GM19395 (cell line): ENCODE measurements at regions not wholly inside any gene's neighbourhood (a gene's known extent, or its start where the extent isn't known, plus 50 kb on each side); places are given as distances from the start of the nearest gene placed in this dataset.
"Not testable (repeated sequence)": the region's sequence is repeated elsewhere in the genome, so short reads cannot be mapped to it uniquely, and the experiment has no call there.

Source experiments
- ATAC-seq: cut with Tn5 transposase; IDR thresholded peaks from one replicate; pipeline ENCODE4 v1.9.1; 2021; ENCODE audit warnings: mild to moderate bottlenecking, moderate library complexity; ENCODE audit not compliant: unreplicated experiment

DNA sequence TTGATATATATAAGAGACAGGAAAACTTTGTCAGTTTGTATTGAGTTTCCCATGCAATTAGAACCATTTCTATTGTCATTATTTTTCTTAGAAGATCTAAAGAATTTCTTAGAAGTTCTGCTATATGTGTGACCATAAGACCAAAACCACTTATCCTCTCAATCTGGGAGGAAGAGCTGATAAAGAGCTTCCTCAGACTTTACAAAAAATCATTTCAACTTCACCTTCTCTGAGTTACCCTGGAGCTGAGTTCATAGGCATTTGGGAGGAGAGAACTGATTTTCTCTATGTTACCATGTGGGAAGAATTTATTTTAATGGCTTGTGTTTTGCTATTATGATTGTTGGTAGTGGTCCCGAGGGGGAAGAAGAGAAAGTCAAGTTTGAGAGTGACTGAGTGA, 329.3 kb downstream of the GPD2 start:
- ATAC-seq, result no peak

DNA sequence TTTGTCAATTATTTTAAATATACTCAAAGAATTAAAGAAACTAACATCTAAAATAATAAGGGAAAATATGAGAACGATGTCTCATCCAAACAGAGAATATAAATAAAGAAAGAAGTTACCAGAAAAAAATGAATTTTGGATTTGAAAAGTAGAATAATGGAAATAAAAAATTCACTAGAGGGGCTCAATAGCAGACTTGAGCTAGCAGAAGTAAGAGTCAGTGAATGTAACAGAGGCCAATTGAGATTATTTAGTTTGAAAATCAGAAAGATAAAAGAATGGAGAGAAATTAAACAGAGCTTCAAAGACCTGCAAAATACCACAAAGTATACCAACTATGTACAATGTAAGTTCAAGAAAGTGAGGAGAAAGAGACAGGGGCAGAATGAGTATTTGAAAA, 333.6 kb downstream of the GPD2 start:
- ATAC-seq, result no peak

DNA sequence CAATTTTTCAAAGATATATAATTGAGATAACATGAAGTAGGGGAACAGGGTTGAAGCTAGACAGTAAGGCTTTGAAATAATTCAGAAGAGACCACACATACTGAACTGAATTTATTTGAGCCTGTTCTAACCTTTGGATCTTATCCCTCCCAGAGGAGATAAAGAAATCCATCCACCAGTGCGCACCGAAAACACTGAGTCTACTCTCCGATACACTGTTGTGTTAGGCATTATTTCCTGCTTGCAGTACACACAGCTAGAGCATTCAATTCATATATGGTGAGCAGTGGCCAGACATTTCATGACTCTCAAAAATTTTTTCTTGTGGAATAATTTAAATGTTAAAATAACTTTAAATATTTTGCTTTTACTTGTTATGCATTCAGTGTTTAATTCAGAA, 342.7 kb downstream of the GPD2 start:
- ATAC-seq, result no peak

DNA sequence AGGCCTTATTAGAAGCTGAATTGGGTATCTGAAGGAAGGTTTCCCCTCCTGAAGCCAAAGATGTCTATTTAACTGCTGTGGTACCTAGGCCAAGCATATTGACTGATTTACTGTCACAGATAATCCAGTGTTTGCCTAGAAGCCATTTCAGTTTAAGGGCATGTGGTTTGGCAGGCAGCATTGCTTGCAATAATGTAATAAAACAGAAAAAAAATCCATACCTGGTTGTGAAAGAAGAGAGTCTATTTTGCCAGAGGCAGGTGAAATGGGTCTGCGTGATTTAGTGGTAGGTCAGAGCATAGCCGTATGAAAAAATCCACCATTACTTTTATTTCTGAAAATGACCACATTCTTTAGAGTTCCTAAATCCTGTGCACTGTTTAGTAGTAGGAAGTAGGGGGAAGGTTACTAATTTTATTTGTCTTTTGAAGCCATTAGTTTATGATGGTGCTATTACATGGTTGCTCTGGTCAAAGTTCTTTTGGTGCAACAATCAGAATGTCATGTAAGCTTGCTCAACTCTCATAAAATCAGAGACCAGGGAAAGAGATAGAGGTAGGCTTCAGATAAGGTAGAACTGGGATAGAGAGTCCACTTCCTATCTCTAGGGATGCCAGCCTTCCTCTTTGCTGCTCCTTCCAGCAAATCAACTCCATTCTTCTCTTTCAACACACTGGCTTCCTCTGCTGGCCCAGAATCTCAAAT, 343.4 kb downstream of the GPD2 start:
- no peak for ATAC-seq

DNA sequence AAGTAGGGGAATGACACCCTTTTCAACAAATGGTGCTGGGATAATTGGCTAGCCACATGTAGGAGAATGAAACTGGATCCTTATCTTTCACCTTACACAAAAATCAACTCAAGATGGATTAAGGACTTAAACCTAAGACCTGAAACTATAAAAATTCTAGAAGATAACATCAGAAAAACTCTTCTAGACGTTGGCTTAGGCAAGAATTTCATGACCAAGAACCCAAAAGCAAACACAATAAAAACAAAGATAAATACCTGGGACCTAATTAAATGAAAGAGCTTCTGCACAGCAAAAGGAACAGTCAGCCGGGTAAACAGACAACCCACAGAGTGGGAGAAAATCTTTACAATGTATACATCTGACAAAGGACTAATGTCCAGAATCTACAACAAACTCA, 345.5 kb downstream of the GPD2 start:
- not testable (repeated sequence) for ATAC-seq

DNA sequence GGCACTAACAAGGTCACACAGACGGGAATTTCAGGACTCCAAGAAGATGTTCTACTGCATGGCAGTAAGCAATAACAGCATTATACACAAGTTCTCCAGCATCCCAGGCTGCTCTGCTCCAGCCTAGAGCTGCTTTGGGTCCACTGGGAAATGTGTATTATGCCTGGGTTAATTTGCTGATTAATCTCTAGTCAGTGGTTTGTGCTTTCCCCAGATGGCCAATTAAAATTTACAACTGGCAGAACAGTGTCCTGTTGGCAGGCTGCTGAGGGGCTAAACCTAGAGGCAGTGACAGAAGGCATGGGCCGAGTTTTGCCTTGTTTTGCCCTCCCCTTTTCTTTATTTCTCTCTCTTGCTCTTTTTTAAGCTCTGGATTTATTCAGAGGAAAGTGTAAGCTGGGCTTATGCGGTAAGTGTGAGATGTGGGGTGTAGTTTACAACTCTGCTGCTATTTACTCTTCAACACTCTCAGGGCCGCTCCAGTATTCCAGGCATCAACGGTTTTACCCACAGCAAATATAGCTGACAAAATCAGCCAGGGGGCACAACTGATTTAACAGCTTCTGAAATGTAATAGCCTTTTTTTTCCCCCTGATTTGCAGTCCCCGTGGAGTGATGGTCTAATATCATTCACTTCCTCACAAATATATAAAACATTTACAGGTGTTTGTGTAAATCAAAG, 348.0 kb downstream of the GPD2 start:
- no peak for ATAC-seq

DNA sequence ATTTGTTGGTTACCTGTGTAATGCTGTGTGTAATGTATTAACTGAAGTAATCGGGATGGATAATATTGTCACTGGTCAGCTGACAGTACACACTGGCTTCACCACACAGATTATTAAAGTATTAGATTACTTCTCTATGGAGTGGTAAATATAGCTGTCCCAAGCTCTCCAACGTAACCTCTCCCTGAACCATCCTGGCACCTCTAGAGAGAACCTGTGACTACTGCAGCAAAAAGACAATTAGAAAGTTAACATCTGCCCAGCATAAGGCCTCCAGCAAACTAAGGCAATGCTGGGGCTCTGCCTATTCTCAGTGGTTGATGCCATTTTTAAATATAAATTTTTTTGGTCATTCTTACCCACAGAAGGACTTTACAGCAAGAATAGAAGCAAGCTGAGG, 351.3 kb downstream of the GPD2 start:
- ATAC-seq, result no peak

DNA sequence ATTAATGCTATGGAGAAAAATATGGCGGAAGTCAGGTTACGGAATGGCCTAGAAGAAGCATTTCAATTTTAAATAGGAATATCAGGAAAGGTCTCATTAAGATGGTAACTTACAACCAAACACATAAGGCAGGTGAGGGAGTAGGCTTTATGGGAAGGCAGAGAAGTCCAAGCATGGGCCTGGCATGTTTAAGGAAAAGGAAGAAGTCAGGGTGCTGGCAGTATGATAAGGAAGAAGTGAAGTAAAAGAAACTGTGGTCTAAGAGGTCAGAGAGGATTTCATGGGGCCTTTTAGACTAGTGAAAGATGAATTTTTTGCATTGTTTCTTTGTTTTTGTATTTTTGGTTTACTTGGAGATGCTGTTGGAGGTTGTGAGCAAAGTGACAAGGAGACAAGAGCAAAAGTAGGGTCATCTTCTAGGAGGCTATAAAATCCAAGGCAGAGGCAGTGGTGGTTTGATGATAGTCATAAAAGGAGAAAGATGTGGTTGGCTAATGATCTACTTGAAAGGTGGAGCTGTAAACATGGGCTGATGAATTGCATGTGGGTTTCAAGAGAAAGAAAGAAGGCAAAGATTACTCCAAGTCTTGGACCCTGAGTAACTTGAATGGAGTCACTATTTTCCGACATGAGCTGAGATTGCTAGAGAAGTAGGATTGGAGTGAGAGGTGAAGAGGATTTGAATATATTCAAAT, 354.3 kb downstream of the GPD2 start:
- no peak for ATAC-seq

DNA sequence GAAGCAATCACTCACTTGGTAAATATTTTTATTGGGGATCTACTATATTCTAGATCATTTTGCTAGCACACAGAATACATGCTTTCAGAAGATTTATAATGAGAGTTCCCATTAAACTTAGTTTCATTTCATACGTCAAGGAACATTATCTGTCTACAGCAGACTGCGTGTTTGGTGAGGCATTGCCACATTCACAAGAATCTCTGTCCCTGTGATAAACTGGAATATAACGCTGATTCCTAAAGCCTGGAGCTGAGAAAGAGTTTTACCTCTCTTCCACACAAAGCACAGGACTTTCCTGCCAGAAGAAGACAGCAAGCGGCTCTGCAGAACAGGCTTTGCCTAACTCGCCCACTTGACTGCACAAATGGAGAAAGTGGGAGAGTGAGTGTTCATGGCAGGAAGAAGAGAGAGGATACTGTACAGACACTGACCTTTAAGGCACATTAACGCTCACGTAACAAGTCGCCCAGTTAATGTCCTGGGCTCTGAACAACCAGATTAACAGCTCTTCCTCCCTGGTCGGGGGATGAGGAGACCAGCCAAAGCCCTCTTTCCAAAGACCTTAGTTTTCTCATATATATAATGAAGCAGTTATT, 356.2 kb downstream of the GPD2 start:
- ATAC-seq, result no peak

DNA sequence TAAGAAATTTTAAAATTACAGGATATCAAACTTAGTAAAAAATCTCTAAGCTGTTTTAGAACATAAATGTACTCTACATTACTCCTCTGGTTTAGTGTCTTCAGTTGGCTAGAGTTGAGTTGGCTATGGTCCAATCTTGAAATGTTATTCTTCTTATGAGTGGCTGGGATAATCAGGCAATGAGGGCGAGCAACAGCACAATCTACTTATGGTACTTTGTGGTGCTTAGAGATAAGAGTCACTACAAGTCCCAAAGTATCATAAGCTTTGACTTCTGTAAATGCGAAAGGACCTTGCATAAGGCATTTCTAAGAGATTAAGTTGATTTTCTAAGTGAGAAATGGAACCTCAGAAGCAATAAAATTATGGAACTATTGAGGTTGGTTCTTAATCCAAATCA, 361.7 kb downstream of the GPD2 start:
- ATAC-seq, result no peak

DNA sequence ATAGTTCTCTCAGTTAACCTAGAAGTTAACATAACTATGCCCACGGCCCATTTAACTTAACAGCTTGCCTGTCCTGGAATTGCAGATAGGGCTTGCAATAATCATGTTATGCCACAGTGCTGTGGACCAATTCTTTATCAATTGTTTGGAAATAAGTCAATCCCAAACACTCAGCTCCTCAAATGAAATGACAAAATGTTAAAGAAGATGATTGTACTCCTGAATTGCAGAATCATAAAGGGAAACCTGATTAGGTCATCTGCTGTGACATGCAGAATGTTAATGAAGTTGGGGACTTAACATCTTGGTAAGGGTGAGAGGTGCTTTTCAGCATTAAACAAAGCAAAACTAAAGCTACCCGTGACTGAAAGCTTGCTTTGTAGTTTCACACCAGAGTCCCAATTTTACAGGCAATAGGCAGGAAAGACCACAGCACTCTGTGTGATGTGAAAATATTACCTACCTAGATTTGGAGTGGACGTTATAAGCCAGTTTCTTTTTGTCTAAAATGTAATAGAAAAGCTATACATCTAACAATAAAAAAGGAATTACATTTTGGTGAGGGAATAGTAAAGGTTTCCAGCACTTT, 364.0 kb downstream of the GPD2 start:
- ATAC-seq, result no peak

DNA sequence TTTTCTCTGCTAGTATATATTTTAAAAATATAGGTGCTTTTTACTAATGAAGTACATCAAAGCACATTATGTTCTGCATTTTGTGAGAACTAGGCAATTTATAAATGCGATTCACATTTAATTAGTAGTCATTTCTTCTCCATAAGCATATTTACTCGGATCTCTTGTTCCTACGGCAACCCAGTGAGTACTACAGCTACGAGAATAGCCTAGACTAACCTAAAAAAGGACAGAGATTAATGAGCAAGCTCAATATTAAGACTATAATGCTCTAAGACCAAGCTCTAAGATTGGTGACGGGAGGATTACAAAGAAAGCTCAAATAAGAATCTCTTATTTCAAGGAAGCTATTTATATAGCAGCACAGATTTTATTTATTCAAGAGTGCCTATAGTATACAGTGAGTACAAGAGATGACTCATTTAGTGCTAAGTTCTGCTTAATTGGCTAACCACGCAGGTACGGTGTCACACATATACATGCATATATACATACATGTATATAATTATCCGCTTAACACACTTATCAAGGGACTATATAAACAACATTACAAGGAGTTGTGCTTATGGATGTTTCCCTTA, 364.7 kb downstream of the GPD2 start:
- ATAC-seq, result no peak

DNA sequence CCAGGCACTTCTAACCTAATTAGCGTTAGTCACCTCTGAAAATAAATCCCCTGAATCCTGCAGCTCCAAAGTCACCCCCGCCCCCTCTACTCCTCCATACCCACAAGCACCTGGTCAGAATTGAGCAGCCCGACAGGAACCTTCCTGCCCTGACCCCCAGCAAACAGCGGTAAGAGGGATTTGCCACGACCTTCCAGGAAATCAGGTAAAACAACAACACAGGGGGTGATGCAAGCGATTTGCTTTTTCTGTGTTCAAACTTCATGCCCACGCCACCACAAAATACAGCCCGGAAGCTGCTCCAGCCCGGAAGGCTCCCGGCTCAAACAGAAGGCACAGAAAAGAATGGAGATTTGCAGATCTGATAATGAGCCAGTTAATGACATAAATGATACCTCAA, 367.1 kb downstream of the GPD2 start:
- no peak for ATAC-seq

DNA sequence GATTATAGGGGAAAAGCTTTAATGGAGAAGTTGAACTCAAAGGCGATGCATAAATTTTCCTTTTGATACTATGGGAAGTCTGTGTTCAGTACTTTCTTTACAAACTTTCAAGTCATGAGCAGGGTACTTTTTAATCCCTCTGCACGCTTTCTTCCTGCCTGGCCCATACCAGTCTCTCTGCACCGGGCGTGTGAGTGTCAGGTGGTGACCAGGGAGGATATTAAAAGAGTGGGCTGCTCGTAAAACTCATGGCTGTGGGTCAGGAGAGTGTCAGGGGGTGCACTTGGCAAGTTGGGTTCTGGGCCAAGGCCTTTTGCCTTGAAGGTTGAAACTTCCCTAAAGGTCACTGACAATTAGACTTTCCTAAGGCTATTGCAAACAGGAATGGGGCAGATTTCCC, 367.8 kb downstream of the GPD2 start:
- ATAC-seq, result no peak

DNA sequence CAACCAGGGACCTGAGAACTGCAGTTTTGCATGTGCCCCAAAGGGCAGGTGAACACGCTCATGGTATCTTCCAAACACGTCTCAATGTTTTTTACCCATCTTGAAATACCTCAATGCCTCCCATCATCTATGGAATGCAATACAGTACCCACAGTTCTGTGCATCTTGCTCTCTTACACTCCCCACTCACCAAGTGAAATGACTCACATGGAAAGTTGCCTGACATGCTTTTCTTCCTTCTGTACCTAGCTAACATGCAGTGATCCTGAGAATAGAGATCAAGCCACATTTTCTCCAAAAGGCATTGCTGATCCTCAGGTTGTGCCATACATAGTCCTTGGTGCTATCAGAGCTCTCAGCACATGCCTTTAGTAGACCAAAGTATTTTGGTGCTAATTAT, 373.9 kb downstream of the GPD2 start:
- no peak for ATAC-seq

DNA sequence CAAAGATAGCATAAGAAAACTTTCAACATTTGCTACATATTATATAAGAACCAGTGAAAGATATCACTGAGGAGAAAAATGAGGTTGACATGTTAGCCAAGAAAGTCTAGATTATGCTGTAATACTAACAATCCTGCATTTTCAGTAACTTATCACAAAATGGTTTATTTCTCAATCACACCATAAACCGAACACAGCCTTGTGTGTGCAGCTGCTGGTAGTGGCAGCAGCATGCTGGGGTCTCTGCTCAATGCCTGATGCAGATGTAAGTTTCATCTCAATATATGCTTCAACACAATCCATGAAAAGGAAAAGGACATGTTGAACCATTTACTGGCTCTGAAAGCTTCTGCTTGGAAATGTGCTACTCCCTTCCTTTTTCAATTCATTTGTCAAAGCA, 376.3 kb downstream of the GPD2 start:
- no peak for ATAC-seq

DNA sequence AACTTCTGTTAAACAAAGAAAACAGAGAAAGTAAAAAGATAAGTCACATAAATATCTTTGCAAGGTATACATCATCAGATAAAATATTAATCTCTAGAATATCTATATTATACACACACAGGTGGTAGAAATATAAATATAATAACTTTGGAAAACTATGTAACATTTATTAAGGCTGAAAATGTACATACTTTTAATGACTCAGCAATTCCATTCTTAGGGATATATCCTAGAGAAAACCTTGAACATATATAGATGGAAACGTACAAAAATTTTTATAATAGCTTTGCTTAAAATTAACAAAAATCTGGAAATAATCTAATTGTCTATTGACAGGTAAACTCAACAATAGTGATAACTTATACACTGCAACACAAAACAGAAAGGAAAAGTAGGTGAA, 381.3 kb downstream of the GPD2 start:
- ATAC-seq, result no peak

DNA sequence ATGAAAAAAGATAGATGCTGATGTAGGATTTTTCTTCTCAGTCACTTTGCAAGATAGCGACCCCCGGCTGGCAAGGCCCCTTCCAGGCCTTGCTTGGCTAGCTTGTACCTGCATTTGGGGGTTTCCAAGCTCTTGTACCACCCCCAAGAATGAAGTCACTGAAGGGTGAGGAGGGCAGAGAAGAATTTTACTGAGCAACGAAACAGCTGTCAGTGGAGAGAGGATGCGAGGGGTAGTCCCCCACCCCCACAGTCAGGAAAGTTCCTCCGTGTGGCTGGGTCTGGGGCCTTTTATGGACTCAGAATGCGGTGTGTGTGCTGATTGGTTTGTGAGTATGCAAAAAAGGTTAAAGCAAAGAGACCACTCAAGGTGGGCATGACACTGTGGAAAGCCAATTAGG, 382.0 kb downstream of the GPD2 start:
- no peak for ATAC-seq

DNA sequence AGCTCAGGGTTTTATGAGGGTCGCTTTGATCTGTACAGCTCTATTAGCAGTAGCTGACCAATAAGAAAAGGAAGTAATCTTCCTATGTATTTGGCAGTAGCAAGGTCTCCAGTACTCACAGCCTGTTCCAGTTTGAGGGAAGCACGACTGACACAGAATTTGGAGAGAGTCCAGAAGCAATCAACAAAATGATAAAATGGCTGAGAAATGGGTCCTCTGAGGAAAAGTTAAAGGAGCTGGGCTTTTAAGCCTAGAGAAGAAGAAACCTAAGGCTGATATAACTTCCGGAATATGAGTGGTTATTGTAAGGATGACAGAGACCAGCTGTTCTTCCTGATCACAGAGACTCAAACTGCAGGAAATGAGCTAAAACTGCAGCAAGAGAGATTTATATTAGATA, 382.8 kb downstream of the GPD2 start:
- ATAC-seq, result no peak

DNA sequence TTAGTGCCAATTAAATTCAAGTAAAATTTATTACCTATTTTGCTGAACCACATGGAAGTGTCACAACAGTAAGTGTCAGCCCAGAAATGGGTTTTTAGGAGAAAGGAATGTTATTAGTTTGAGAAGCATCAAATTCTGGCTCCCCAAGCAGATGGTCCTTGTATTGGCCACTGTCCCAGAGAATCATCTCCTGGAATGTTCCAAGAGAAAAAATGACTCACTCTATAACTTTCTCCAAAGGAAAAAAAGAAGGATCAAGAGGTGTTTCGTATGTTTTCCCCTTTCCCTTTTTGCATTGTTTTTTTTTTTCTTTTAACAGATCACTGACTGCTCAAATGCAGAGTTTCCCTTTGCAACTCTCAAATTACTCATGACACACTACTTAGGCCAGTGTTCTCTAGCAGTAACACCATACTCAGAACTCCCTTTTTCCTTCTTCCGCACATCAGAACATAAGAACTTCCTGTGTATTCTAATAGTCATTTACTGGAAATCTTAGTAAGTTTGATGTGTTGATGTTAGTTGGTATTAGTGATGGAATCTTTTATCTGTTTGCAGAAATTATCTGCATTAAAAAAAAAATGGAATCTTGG, 390.3 kb downstream of the GPD2 start:
- ATAC-seq, result no peak

DNA sequence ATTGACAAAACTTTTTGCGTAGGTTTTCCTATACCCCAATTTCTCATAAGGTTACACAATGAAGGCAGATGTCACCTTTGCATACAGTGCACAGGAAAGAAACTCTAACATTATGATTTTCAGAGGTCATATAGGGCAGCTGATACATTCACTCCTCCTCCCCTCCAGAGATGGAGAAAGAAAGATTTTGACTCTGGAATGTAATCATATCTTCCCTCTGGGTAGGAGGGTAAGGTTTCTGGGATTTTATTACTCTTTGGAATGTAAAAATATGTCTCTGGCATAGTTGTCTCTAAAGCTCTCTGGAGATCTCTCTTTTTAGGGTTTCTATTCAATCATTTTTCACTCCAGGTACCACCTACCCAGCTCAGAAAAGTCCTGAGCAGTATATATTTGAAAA, 398.3 kb downstream of the GPD2 start:
- ATAC-seq, result no peak
